ENCODE measurements at regions not wholly inside any gene's neighbourhood (a gene's known extent, or its start where the extent isn't known, plus 50 kb on each side); places are given as distances from the start of the nearest gene placed in this dataset.

- no peak for DNase-seq
These were observed 543.0 kb upstream of the KCNMB2 start for GRCh38 chr3:177992993-177993970.

DNA sequence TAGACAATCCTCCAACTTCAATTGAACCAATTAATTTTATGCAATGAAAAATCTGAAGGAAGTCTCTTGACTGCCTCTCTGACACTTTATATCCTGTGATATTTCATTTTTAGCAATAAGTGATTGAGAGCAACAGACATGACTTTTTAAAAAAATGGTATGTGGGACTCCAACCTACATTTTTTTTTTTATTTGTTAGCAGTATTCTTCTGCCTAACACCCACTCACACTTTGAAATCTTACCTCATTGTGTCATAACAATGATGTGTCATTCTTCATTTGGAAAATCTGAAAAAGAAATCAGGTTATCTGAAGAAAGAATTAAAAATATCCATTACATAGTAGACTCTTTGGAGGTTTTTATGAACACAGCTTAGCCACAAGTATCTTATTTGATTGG, 541.3 kb upstream of the KCNMB2 start:
- DNase-seq: no peak

DNA sequence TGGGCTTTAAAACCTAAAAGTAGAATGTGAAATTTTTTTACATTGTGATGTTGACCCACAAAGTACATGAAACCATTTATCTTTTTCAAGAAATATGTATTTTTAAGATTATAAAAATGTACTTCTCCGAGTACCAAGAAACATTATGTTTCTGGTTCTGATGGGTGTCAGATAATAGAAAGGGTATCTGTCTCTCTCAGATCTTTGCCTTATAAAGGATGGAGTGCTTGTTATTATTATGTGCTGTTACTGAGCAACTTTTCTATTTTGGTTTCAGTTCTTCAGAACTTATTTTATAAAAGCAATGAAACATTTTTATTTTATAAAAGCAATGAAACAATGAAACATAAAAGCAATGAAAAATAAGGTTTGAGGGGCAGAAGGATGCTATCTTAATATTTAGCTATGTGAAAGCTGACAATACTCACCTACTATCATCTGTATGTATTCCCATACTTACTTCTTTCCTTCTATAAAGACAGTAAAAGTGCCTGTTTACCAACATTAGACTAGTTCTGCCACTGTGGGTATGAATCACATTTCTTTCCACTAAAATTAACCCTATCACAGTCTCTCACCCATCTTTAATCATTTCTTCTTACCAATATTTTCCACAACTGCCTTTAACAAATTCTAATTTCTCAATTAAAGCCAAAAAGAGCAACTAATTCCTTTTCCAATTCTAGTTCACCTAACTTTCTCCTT, 540.7 kb upstream of the KCNMB2 start:
- no peak for DNase-seq

DNA sequence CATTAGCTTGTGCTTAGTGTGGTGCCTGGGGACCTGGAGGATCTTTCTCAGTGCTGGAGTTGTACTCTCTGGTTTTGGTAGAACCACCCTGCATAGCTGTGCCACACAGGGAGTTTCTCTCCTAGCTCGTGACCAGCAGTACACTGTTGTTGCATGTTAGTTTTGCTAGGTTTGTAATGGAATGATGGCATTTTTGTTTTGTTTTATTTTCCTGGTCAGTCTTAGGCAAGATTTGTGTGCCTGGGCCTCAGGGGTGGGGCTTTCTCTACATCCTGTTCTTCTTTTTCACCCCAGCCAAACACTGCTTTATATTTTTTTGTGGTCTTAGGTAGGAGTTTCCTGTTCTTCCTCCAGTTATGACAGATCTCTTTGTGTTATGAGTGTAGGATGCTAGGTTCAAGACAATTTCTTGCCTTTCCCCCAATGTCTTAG, 534.5 kb upstream of the KCNMB2 start:
- no peak for DNase-seq

- no peak for DNase-seq
These were observed 534.1 kb upstream of the KCNMB2 start for GRCh38 chr3:178002113-178002512.

DNA sequence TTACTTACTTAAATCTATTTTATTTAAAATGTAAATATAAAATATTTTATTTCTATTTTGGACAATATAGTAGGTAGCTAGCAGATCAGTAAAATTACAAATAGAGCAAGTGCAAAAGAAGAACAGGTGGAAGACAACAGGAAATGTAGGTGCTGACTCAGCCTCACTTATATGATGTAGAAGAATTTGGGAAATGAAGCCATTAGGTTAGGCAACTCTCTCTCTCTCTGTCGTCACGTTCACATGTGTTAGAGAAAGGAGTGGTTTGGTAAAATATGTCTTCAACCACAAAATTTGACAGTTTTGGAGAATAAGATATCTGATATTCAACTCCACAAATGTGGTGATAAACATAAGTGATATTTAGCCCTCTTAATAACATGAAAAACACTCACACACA, 532.5 kb upstream of the KCNMB2 start:
- no peak for DNase-seq

GRCh38 chr3:178005961-178006360, 530.3 kb upstream of the KCNMB2 start:
- DNase-seq: no peak

GRCh38 chr3:178010306-178010705, 525.9 kb upstream of the KCNMB2 start:
- no peak for DNase-seq

DNA sequence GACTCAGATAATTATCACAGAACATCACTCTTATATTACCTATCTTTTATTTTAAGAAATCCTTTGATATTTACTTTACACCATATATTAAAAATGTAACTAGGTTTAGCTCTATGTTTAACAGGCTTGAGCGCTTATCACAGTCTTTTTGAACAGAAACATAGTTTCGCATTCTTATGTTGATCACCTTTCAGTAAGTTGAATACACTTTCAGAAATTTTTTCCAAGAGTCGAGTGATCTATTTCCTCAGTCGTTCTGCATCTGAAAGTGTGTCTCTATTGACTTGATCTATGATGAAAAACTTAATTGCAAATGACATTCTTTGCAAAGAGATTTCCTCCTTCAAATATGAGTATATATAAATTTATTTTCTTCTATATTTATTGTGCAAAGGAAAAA, 516.6 kb upstream of the KCNMB2 start:
- DNase-seq: no peak

GRCh38 chr3:178022599-178022998, 513.6 kb upstream of the KCNMB2 start:
- DNase-seq: no peak

DNA sequence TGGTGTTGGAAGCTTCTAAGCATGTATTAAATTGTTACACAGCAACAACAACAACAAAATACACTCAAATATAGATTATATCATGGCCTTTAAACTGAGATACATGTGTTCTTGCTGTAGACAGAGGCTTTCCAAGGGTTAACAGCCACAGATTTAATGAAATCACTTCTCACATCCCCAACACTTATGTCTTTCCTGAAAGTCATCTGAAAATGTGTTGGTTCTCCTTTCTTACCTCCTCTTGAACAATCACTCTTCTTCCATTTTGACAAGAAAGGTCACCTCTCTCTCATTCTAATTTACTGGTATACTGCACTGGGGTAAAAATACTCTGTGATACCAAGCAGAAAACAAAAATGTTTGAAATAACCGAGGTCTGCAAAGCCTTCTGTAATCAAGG, 507.3 kb upstream of the KCNMB2 start:
- no peak for DNase-seq

DNA sequence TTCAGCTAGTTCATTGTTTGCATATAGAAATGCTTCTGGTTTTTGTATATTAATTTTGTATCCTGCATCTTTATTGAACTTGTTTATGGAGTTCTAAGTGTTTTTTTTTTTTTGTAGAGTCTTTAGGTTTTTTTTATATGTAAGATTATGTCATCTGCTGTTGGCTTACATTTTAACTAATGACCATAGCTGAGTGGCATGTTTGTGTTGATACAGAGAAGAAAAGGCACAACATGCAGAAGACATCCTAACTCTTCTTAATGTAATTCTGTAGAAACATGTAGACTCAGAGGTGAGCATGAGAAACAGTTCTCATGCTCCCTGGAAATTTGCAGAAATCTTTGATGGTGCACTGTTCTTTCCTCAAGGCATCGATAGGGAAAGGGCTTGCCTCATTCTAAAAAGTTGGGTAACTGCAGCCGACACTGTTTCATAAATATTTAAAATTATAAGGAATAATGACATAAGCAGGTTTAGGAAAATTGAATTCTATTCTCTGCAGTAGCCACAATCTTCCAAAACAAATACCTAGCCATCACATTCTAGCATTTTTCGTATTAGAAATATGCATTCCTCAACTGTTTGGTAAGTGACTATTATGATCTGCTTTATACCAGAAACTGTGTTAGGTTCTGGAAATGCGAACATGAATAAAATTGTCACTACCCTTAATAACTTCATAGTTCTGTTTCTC, 499.6 kb upstream of the KCNMB2 start:
- DNase-seq: no peak

- peak; percentile 35 for DNase-seq
These were observed 494.3 kb upstream of the KCNMB2 start for GRCh38 chr3:178041931-178042330.

DNA sequence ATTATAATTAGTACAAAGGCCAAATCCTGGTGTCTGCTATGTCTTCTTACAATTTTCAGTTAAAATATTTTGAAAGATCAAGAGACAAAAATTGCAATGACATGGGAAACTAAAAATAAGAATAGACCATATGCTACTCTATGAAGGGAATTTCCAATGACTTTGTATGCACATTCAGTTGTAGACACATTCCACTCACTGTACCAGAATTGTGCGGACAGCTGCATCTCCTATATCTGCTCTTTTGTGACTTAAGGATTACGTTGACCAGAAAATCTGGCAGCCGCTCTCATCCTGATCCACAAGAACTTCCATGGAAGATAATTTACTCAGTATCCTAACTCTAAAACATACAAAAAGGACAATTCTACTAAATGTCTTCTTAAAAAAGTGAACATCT, 493.9 kb upstream of the KCNMB2 start:
- no peak for DNase-seq

- DNase-seq: no peak
These were observed 493.2 kb upstream of the KCNMB2 start for GRCh38 chr3:178043084-178043483.

GRCh38 chr3:178044320-178044719, 491.9 kb upstream of the KCNMB2 start:
- no peak for DNase-seq

- DNase-seq: no peak
These were observed 488.7 kb upstream of the KCNMB2 start for GRCh38 chr3:178047496-178047895.

DNA sequence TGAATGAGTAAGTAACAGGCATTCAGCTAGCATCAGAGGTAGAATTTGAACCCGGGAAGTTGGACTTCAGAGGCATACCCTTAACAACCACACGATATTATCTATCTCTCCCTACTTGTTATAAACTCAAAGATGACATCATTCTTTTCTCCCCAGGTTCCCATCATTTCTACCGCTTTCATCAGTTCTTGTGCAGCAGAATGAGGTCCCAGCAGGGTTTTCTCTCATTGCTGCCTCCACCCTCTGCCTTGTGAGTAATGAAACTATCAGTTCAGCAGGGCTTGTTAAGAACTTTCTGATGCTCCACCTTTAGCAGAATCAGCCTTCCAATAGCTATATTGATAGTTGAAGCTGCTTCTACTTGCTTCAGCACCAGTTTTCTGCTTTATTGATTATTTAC, 487.5 kb upstream of the KCNMB2 start:
- DNase-seq: no peak

DNA sequence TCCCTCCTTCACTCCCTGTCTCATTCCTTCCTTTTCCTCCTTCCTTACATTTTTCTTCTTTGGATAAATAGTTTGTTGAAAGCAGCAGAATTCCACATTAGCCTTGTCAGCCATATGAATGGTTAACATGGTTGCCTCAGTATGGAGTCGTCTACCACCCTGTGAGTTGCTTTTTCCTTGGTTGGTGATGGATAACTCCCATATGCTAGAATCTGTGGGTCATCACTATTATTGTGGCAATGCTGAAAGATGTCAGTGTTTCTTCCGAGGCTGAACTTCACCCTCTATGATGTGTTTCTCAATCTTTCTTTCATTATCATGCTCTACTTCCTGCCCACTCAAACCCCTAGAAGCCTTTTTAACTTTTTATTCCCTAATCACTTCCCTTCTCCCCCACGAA, 481.8 kb upstream of the KCNMB2 start:
- no peak for DNase-seq

DNA sequence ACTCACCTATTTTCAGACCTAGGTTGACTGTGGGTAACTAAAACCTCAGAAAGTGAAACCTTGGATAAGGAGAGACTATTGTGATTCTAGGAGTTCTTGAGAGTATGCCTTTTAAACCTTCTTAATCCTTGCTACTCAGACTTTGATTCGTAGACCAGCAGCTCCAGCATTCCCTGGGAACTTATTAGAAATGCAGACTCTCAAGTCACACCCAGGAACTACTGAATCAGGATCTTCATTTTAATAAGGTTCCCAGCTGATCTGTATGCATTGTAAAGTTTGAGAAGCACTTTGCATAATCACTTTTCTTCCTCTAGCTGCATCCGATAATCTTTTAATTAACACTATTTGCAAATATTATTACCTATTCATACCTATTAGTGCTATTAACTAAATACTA, 480.3 kb upstream of the KCNMB2 start:
- no peak for DNase-seq

DNA sequence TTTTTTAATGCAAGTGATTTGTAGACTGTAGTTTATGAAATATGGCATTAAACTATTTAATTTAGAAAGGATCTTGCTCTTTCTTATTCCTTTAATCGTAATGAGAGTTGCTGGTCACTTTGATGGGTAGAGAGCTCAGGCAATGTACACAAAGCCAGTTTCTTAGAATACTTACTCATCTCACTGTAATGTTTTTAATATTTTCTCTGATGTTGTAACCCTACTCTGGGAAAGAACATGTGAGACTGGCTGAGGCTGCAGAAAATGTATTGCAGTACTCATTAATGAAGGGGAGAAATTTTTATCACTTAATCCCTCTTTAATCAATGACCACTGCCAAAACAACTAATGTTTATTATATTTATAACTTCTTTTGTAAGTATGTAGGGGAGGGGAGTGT, 479.4 kb upstream of the KCNMB2 start:
- DNase-seq: no peak

GRCh38 chr3:178058629-178059028, 477.6 kb upstream of the KCNMB2 start:
- no peak for DNase-seq

GRCh38 chr3:178059119-178059518, 477.1 kb upstream of the KCNMB2 start:
- DNase-seq: no peak

Data from left kidney (tissue), 1 donor.